Testis (tissue), 2 donors: ENCODE measurements at regions not wholly inside any gene's neighbourhood (a gene's known extent, or its start where the extent isn't known, plus 50 kb on each side); places are given as distances from the start of the nearest gene placed in this dataset.

Source experiments
- POLR2A ChIP-seq: fragments of 450-650 bp; IDR thresholded peaks from one replicate; pipeline ENCODE4 v1.6.1; 2017; ENCODE audit warnings: antibody characterized with exemption, mild to moderate bottlenecking, moderate library complexity
- TF ChIP-seq, protein P1 (sequence below), 3 experiments: fragments of 450-650 bp in 2 of 3; fragments of 200-600 bp in 1 of 3; sonication (generic) in 1 of 3; IDR thresholded peaks; one replicate each; pipeline ENCODE4 v1.5.1; 2016 to 2019; ENCODE audit warnings: antibody characterized with exemption in 3 of 3, mild to moderate bottlenecking in 2 of 3, moderate library complexity in 1 of 3

DNA sequence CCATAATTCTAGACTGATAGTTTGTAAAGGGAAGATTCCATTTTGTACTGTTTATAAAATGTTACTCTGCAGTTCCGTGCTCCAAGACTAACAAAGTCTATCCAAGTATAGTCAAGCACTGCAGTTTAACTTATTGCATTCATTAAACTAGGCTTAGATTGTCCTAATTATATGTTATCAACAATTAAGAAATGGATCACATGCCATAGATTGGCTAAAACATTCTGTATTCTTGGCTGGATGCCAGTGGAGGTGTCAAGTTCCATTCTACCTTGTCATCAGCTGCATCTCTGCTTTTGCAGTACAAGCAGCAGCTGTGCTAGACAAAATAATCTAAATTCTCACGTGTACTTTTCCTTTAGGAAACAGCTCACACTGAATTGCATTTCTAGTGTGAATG is 69.4 kb upstream of the MEF2C start:
- TF ChIP-seq, protein P1, sequence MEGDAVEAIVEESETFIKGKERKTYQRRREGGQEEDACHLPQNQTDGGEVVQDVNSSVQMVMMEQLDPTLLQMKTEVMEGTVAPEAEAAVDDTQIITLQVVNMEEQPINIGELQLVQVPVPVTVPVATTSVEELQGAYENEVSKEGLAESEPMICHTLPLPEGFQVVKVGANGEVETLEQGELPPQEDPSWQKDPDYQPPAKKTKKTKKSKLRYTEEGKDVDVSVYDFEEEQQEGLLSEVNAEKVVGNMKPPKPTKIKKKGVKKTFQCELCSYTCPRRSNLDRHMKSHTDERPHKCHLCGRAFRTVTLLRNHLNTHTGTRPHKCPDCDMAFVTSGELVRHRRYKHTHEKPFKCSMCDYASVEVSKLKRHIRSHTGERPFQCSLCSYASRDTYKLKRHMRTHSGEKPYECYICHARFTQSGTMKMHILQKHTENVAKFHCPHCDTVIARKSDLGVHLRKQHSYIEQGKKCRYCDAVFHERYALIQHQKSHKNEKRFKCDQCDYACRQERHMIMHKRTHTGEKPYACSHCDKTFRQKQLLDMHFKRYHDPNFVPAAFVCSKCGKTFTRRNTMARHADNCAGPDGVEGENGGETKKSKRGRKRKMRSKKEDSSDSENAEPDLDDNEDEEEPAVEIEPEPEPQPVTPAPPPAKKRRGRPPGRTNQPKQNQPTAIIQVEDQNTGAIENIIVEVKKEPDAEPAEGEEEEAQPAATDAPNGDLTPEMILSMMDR (IDR thresholded peaks at IDR 0.05) = no peak
- TF ChIP-seq POLR2A = no peak
